KOPT-K1 (cell line): ENCODE measurements at regions not wholly inside any gene's neighbourhood (a gene's known extent, or its start where the extent isn't known, plus 50 kb on each side); places are given as distances from the start of the nearest gene placed in this dataset.
"Not testable (repeated sequence)": the region's sequence is repeated elsewhere in the genome, so short reads cannot be mapped to it uniquely, and the experiment has no call there.

Experiments
- H3K27ac ChIP-seq: fragments of 200-600 bp; sonication (generic); 2 replicates; pipeline ENCODE4 v1.5.1; 2016; ENCODE audit warnings: antibody characterized with exemption, mild to moderate bottlenecking, low read depth, low read length; ENCODE audit not compliant: poor library complexity, severe bottlenecking
- H3K36me3 ChIP-seq: fragments of 200-600 bp; sonication (generic); 2 replicates; pipeline ENCODE4 v1.5.1; 2017; ENCODE audit warnings: antibody characterized with exemption, mild to moderate bottlenecking, low read length, moderate library complexity; ENCODE audit not compliant: insufficient read depth
- H3K9me3 ChIP-seq: fragments of 200-600 bp; sonication (generic); 2 replicates; pipeline ENCODE4 v1.5.1; 2017; ENCODE audit warnings: antibody characterized with exemption, low read length, mild to moderate bottlenecking; ENCODE audit not compliant: insufficient read depth, poor library complexity, severe bottlenecking

DNA sequence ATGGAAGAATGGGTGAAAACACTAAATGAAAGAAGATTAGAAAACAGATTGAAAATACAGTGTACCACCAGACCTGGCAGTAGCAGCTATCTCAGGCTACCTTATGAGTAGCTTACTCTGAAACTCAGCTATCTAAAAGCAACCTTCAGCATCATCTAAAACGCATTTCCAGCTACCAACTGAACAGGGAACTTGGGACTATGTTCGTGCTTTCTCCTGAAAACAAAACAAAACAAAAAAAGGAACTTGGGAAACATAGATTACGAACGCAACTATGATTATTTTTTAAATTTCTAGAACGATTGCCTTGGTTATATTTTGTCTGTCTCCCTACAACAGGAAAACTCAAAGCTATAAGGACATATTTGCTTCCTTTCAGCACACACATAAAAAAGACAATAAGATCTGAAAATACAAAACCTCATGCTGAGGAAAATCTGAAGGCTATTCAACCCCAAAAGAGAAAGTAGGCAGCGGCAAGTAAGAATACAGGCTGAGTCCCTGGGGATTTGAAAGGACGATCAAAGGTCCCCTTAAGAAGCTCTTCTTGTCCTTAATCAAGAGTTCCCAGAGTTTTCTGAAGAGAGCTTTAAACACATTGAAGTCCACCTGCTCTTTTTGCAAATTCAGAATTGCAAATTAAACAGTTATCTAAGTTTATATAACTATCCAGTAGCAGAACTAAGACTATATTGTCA is 53.4 kb downstream of the OR2K2 start:
- Histone ChIP-seq H3K27ac (no peak overlapping the region), H3K36me3 (no peaks in the 10 kb centered on the region), H3K9me3 (no peaks in the 10 kb centered on the region)

GRCh38 chr9:111274737-111275136 is 55.3 kb downstream of the OR2K2 start:
- Histone ChIP-seq H3K36me3 (no peaks in the 10 kb centered on the region), H3K27ac (no peak overlapping the region), H3K9me3 (no peaks in the 10 kb centered on the region)

- no peak overlapping the region for H3K27ac ChIP-seq
- H3K9me3 ChIP-seq, result no peaks in the 10 kb centered on the region
- H3K36me3 ChIP-seq, result no peaks in the 10 kb centered on the region
Observed at GRCh38 chr9:111272581-111272980, 57.4 kb downstream of the OR2K2 start.

DNA sequence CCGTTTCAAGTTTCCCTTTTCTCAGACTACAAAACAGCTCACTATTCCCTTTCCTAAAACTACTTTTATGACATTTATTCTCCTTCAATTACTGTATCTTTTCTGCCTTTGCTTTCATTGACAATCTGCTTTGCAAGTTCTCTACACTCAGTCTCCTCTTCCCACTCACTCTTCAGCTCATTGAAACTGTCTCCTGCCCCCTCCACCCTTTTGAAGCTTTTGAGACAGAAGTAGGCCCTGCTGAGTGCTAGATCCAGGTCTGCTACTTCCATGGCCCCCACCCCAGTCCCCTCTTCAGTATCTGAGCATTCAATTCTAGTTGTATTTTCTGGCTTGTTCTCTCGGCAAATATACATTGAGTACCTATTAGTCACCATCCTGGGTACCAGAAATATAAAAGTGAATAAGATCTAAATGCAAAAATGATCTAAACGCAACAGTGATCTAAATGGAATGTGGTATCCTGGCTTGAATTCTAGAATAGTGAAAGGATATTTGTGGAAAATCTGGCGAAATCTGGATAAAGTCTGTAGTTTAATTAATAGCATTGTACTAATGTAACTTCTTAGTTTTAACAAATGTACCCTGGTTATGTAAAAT is 58.4 kb downstream of the OR2K2 start:
- Histone ChIP-seq H3K36me3 (no peaks in the 10 kb centered on the region), H3K27ac (no peak overlapping the region), H3K9me3 (no peaks in the 10 kb centered on the region)

GRCh38 chr9:111271047-111271446 is 59.0 kb downstream of the OR2K2 start:
- Histone ChIP-seq H3K36me3 (no peaks in the 10 kb centered on the region), H3K27ac (no peak overlapping the region), H3K9me3 (peaks cover 2% of the 10 kb centered on the region)

DNA sequence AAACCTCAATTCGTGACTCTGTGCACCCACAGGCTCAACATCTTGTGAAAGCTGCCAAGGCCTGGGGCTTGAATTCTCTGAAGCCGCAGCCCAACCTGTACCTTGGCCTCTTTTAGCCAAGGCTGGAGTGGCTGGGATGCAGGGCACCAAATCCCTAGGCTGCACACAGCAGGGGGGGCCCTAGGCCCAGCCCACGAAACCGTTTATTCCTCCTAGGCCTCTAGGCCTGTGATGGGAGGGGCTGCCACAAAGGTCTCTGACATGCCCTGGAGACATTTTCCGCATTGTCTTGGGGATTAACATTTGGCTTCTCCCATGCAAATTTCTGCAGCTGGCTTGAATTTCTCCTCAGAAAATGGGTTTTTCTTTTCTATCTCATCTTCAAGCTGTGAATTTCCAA is 64.0 kb downstream of the OR2K2 start:
- not testable (repeated sequence) for H3K36me3 ChIP-seq, H3K27ac ChIP-seq
- peaks cover 13% of the 10 kb centered on the region for H3K9me3 ChIP-seq

GRCh38 chr9:111263116-111263515 is 66.9 kb downstream of the OR2K2 start:
- no peaks in the 10 kb centered on the region for H3K36me3 ChIP-seq
- H3K9me3 ChIP-seq, result peaks cover 13% of the 10 kb centered on the region
- no peak overlapping the region for H3K27ac ChIP-seq

DNA sequence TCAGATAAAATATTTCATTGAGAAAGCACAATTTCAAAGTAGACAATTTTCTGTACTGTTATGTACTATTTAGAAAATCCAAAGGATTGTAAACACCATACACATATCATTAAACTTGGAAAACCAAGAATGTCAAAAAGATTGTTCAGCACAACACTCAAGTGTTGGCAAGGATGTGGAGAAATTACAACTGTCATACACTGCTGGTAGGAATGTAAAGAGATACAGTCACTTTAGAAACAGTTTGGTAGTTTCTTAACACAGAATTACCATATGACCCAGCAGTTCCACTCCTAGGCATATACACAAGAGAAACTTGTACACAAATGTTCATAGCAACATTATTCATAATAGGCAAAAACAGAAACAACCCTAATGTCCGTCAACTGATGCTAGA is 71.2 kb downstream of the OR2K2 start:
- Histone ChIP-seq H3K36me3 (no peaks in the 10 kb centered on the region), H3K27ac (no peak overlapping the region), H3K9me3 (no peaks in the 10 kb centered on the region)

- H3K36me3 ChIP-seq, result no peaks in the 10 kb centered on the region
- H3K27ac ChIP-seq, result no peak overlapping the region
- H3K9me3 ChIP-seq, result no peaks in the 10 kb centered on the region
Observed at GRCh38 chr9:111258209-111258874, 71.7 kb downstream of the OR2K2 start.

DNA sequence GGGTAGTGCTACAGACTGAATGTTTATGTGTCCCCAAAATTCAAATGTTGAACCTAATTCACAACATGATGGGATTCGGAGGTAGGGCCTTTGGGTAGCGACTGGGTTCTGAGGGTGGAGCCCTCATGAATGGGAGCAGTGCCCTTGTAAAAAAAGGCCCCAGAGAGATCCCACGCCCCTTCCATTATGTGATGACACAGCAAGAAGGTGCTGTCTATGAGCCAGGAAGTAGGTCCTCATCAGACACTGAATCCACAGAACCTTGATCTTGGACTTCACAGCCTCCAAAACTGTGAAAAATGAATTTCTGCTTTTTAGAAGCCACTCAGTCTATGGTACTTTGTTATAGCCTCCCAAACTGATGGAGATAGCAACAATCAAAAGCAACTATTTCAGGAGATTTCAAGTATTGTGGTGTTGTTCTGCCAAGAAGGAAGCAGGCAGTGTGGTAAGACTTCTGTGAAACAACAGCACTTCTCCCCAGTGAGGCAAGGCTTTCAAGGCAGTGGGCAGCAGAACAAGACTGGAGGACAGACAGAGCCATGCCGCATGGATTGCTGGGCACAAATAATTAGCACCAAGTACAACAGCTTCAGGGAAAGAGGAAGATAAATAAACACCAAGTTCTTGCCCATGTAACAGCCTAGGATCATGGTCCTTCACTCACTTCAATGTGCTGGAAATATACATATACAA is 76.1 kb downstream of the OR2K2 start:
- no peak overlapping the region for H3K27ac ChIP-seq

GRCh38 chr9:111250875-111251842 is 78.9 kb downstream of the OR2K2 start:
- H3K27ac ChIP-seq, result no peak overlapping the region
- H3K9me3 ChIP-seq, result no peaks in the 10 kb centered on the region
- H3K36me3 ChIP-seq, result no peaks in the 10 kb centered on the region

More for the DNA sequence above, 76.1 kb downstream of the OR2K2 start:
- Histone ChIP-seq H3K36me3 (no peaks in the 10 kb centered on the region), H3K9me3 (no peaks in the 10 kb centered on the region)

- Histone ChIP-seq H3K9me3 (no peaks in the 10 kb centered on the region), H3K27ac (no peak overlapping the region)
Observed at GRCh38 chr9:111237447-111237846, 92.6 kb downstream of the OR2K2 start.

DNA sequence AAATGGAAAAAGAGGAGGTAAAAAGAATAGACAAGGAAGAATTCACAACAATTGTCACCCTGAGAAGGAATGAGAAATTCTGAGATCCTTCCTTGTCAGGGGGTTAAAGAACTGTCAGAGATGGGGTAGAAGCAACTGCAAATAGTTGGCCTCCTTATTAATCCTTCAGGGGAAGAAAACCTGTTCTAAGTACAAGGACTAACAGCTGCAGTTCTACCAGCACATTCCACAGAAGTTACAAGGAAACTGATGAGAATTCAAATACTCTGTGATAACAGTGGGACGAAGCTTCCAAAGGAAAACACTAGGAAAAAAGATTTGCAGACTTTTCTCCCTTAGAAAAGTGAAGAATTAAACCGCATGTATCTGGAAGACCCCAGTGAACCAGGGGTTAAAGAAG is 93.7 kb downstream of the OR2K2 start:
- no peak overlapping the region for H3K27ac ChIP-seq
- no peaks in the 10 kb centered on the region for H3K36me3 ChIP-seq
- no peaks in the 10 kb centered on the region for H3K9me3 ChIP-seq

More at GRCh38 chr9:111237447-111237846, 92.6 kb downstream of the OR2K2 start:
- no peaks in the 10 kb centered on the region for H3K36me3 ChIP-seq

GRCh38 chr9:111233963-111234362 is 96.1 kb downstream of the OR2K2 start:
- H3K27ac ChIP-seq, result no peak overlapping the region
- H3K9me3 ChIP-seq, result no peaks in the 10 kb centered on the region
- no peaks in the 10 kb centered on the region for H3K36me3 ChIP-seq
